IgD-negative memory B cell (primary cell): ENCODE measurements at regions not wholly inside any gene's neighbourhood (a gene's known extent, or its start where the extent isn't known, plus 50 kb on each side); places are given as distances from the start of the nearest gene placed in this dataset.

Experiments
- H3K27ac Mint-ChIP-seq, 3 donors: one replicate each; pipeline ENCODE4 v1.8.0; 2020 to 2022; ENCODE audit warnings: mild to moderate bottlenecking in 3 of 3, mixed read lengths in 3 of 3, moderate library complexity in 1 of 3
- H3K27me3 Mint-ChIP-seq: one replicate; pipeline ENCODE4 v1.8.0; 2021; ENCODE audit warnings: mixed read lengths
- H3K36me3 Mint-ChIP-seq: one replicate; pipeline ENCODE4 v1.8.0; 2020; ENCODE audit warnings: mild to moderate bottlenecking, mixed read lengths
- H3K4me1 Mint-ChIP-seq, 3 donors: one replicate each; pipeline ENCODE4 v1.8.0; 2020 to 2022; ENCODE audit warnings: mixed read lengths in 3 of 3, mild to moderate bottlenecking in 1 of 3
- H3K4me3 Mint-ChIP-seq, 4 donors: one replicate each; pipeline ENCODE4 v1.8.0; 2020 to 2022; ENCODE audit warnings: mild to moderate bottlenecking in 4 of 4, mixed read lengths in 4 of 4, moderate library complexity in 3 of 4
- H3K9me3 Mint-ChIP-seq, 3 donors: one replicate each; pipeline ENCODE4 v1.8.0; 2020 to 2021; ENCODE audit warnings: mixed read lengths in 3 of 3, mild to moderate bottlenecking in 1 of 3

DNA sequence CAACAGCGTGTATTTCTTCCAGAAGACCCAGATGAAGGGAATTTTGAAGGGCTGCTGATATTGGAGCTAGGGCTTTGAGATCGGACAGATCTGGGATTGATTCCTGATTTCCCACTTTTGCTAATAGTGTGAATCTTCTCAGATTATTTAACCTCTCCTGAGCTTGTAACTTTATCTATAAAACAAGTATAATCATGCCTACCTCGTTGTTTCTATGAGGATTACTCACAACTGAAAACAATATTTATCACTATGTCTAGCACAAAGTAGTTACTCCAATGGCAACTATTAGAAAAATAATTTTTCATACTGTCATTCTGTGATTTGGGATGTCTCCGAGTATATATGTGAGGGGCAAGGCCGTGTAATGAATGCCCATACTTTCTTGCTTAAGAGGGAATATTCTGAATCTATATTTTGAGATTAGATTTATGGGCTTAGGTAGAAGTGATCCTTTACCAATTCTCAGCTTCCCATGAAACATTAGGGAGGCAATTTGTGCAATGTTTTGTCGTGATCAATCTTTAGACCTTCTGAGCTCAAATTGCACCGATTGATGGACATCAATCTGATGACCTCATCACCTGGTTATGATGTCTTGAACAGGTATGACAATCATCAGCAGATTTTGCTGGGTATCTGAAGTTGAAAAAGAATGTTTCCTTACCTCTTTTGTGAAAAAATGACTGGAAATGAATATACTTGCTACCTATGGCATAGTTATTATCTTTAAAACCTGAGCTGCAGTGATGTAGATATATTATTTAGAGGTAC is 339.9 kb downstream of the KCNS3 start:
- Mint-ChIP-seq H3K4me3 (no peak overlapping the region), H3K27me3 (peaks cover 2% of the 10 kb centered on the region), H3K9me3 (no peaks in the 10 kb centered on the region), H3K27ac (no peak overlapping the region), H3K36me3 (no peaks in the 10 kb centered on the region), H3K4me1 (no peaks in the 10 kb centered on the region)

DNA sequence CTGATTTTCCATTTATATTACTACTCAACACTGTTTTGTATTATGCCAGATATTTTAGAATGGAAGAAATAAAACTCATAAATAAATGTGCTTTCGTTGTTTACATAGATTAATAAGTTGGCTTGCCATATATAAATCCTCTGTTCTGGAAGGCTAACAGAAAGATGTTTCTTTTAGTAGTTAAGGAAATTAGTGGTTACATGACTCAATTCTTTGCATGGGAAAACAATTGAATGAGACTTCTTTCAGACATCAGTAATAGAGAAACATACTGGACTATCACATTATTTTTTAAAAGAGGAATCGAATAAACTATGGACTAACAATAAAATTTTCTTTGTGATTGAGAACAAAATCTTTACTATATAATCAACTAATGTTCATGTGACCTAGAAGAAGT is 336.5 kb downstream of the KCNS3 start:
- H3K27ac Mint-ChIP-seq, result no peak overlapping the region
- H3K4me1 Mint-ChIP-seq, result no peaks in the 10 kb centered on the region
- H3K27me3 Mint-ChIP-seq, result peaks cover 2% of the 10 kb centered on the region
- no peaks in the 10 kb centered on the region for H3K36me3 Mint-ChIP-seq
- no peak overlapping the region for H3K4me3 Mint-ChIP-seq
- H3K9me3 Mint-ChIP-seq, result no peaks in the 10 kb centered on the region

DNA sequence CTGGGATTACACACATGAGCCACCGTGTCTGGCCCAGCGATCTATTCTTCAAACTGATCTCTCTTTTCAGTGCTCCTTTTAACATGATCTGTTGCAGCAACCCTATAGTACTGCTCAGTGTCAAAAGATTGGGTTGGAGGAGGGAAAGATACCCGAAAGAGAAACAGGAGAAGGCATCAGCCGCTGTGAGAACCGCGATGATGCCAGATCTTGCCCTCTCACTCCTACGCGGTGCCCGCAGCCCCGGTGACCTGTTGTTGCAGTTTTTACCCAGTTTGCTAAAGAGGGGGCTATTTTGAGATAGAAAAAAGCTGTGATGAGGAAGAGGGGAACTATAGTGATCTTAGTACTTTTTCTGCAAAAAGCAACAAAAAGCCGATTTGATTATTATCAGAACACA is 335.5 kb downstream of the KCNS3 start:
- Mint-ChIP-seq H3K9me3 (no peaks in the 10 kb centered on the region), H3K4me1 (no peaks in the 10 kb centered on the region), H3K27me3 (peaks cover 2% of the 10 kb centered on the region), H3K36me3 (no peaks in the 10 kb centered on the region), H3K4me3 (no peak overlapping the region), H3K27ac (no peak overlapping the region)

DNA sequence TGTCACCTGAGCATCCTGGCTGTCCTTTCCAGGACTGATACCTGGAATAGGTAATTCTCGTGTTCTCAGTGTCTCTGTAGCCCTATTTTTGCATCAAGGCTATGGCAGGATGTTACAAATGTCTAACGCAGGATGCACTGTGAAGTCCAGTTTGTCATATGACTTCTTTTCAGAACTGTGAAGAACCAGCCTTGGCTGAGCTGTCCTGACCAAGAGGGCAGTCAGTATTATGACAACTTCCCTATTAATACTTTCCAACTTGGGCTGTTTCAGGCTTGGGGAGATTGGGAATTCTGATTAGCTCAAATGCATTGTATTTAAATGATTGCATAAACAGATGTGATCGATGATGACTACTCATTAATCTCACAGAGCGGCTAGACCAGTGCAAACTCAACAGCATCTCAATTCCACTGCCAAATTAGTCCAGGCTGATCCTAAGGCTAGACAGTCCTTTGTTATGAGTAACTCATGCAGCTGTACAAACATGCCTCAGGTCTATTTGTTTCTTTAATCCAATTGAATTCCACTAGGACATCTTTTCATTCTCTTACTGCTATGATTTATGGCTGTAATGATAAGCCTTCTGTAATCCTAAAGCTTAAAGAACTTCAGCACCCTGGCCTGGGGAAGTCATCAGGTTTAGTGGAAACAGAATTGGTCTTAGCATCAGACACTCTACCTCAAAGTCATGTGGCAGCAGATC is 331.6 kb downstream of the KCNS3 start:
- no peaks in the 10 kb centered on the region for H3K9me3 Mint-ChIP-seq
- H3K4me1 Mint-ChIP-seq, result no peaks in the 10 kb centered on the region
- H3K27me3 Mint-ChIP-seq, result peaks cover 2% of the 10 kb centered on the region
- H3K36me3 Mint-ChIP-seq, result no peaks in the 10 kb centered on the region
- no peak overlapping the region for H3K4me3 Mint-ChIP-seq
- H3K27ac Mint-ChIP-seq, result no peak overlapping the region

DNA sequence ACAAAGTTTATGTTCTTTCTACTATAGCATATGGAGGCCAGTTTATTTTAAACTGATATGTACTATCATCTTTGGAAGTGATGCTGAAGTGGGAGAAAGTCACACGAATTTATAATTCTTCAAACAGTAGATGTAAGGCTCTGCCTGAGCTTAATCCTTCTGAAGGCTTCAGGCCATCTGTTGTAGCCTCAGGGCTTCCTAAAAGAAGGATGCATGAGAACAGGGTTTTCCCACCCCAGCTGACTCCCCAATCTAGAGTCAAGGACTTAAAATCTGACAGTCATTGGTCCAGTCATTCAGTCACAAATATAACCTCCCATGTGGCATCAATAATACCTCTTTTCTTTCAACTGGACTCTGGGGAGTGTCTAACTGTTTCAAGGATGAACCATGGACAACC is 330.5 kb downstream of the KCNS3 start:
- H3K4me3 Mint-ChIP-seq, result no peak overlapping the region
- peaks cover under 1% of the 10 kb centered on the region for H3K27me3 Mint-ChIP-seq
- no peaks in the 10 kb centered on the region for H3K4me1 Mint-ChIP-seq
- peaks cover 0 to 4% (median 0%) of the 10 kb centered on the region in 3 donors for H3K9me3 Mint-ChIP-seq
- no peak overlapping the region for H3K27ac Mint-ChIP-seq
- H3K36me3 Mint-ChIP-seq, result no peaks in the 10 kb centered on the region

DNA sequence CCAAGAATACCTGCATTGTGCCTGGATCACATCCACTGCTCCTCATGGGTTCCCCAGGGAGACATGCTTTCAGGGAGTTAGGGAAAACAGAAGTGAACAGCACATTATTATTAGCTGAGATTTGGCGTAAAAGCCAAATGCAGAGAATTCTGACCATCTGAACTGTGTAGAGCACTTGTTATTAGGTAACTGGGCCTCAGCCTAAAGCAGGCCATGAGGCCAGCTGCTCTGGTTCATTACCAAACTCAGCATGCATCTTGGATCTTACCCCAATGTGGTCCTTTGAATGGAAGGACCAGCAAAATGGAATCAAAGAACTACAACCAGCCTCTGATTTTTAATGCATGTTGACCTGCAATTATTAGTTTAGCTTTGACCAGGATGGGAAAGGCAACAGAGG is 322.3 kb downstream of the KCNS3 start:
- Mint-ChIP-seq H3K27me3 (peaks cover 4% of the 10 kb centered on the region), H3K36me3 (no peaks in the 10 kb centered on the region), H3K9me3 (peaks cover 0 to 4% (median 0%) of the 10 kb centered on the region in 3 donors), H3K27ac (no peak overlapping the region), H3K4me3 (no peak overlapping the region), H3K4me1 (no peaks in the 10 kb centered on the region)

DNA sequence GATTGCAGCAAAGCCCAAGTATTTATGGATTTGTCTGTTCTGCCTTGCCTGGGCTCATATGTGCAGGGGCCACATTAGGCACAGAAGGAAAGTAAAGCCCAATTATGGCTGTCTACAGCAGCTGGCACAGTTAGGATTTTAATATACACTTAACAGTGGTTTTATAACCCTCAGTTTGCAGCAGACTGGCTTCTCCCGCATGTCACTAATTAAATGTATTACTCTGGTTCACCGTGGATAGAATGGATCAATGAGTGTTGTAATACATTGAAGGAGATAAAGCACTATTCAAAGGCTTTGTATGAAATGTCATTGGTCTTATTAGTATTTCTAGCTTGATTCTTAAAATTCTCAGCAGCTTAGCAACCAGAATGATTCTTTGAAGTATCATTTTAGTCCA is 320.2 kb downstream of the KCNS3 start:
- Mint-ChIP-seq H3K36me3 (no peaks in the 10 kb centered on the region), H3K4me3 (no peak overlapping the region), H3K27me3 (peaks cover 5% of the 10 kb centered on the region), H3K9me3 (no peaks in the 10 kb centered on the region), H3K4me1 (no peaks in the 10 kb centered on the region), H3K27ac (no peak overlapping the region)

- Mint-ChIP-seq H3K36me3 (no peaks in the 10 kb centered on the region), H3K4me1 (no peaks in the 10 kb centered on the region), H3K27ac (no peak overlapping the region), H3K4me3 (no peak overlapping the region), H3K9me3 (no peaks in the 10 kb centered on the region), H3K27me3 (peaks cover 6% of the 10 kb centered on the region)
These were observed 315.7 kb downstream of the KCNS3 start for GRCh38 chr2:18194161-18194560.

DNA sequence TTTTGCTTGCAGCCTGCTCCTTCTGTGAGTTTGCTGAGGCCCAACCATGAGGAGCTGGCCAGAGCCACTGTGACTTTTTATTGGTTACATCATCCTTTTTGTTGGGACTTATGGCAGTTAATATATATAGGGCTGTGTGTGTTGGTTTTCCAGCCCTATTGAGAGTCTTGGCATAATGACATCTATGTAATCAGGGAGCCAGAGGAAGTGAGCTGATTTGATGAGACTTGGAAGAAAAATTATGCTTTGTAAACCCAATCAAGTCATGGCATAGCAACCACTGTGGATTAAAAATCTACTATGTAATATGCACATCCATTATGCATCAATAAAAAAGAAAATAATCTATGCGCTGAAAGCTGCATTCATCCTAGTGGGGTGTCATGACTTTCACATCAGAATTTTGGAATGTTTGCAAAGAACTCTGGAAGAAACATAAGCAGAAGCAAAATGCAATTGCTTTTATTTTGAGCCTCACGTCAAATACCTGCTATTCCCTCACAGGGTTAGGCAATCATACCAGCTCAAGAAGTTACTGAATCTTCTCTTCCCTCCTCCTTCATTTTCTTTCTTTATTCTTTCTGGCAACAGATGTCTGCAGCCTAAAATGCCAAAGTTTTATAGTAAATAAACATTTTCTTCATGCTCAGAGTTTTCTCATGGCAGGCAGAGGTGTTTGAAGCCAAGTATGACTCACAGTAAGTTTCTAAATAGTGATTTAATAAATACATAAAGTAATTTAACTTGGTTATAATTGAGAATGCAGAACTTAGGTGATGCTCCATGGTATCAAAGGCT is 308.5 kb downstream of the KCNS3 start:
- Mint-ChIP-seq H3K27me3 (peaks cover 2% of the 10 kb centered on the region), H3K27ac (no peak overlapping the region), H3K9me3 (no peaks in the 10 kb centered on the region), H3K36me3 (no peaks in the 10 kb centered on the region), H3K4me1 (no peaks in the 10 kb centered on the region), H3K4me3 (no peak overlapping the region)

- H3K27ac Mint-ChIP-seq, result no peak overlapping the region
- H3K4me3 Mint-ChIP-seq, result no peak overlapping the region
- H3K4me1 Mint-ChIP-seq, result peaks cover 0 to 1% (median 0%) of the 10 kb centered on the region in 3 donors
- no peaks in the 10 kb centered on the region for H3K36me3 Mint-ChIP-seq
- H3K27me3 Mint-ChIP-seq, result no peaks in the 10 kb centered on the region
- H3K9me3 Mint-ChIP-seq, result no peaks in the 10 kb centered on the region
These were observed 304.4 kb downstream of the KCNS3 start for GRCh38 chr2:18182861-18183260.

DNA sequence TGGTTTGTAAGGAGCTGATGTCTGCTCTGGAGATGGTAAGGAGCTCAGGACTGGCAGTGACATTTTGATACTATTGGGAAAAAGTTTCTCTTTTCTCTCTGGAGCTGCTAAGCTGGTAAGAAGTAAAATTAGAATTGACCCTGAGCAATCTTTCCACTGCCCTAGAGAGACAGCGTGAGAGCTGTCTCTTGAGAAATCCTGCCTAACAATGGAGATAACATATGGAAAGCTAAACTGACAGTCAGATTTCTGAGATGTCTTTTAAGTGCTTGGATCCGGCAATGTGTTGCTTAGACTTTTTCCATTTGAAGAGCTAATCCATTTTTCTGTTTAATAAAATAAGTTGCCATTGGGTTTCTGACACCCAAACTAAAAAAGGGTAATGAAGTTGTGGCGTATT is 302.4 kb downstream of the KCNS3 start:
- Mint-ChIP-seq H3K27ac (no peak overlapping the region), H3K9me3 (no peaks in the 10 kb centered on the region), H3K4me1 (peaks cover 0 to 1% (median 0%) of the 10 kb centered on the region in 3 donors), H3K36me3 (no peaks in the 10 kb centered on the region), H3K4me3 (no peak overlapping the region), H3K27me3 (no peaks in the 10 kb centered on the region)

DNA sequence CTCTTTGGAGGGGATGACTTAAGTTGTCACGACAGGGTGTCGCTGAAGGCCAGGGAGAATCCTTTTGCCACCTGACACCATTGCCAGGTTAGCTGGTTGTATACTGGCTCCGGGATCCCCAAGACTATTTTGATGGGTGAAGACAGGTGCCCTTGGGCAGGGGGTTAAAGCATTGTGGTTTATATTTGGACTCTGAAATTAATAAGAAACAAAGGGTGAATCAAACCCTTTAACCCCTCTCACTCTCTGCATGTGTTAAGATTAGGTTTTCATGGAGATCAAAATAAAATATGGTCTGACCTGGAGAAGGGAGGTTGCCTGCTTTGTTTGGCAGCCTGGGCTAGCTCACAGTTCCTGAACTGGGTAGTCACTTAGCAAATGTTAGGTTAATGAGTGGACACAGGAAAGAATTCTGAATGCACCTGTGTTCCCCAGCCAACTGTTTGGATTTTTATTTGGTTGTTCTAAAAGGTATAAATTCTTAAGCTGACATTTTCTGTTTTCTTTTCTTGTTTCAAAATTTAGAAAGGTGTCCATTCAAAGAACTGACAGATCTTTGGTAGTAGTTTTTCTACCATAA is 301.7 kb downstream of the KCNS3 start:
- Mint-ChIP-seq H3K36me3 (no peaks in the 10 kb centered on the region), H3K9me3 (no peaks in the 10 kb centered on the region), H3K27ac (no peak overlapping the region)

GRCh38 chr2:18178736-18179349 is 300.4 kb downstream of the KCNS3 start:
- Mint-ChIP-seq H3K4me1 (peaks cover 0 to 1% (median 0%) of the 10 kb centered on the region in 3 donors), H3K27me3 (no peaks in the 10 kb centered on the region), H3K36me3 (no peaks in the 10 kb centered on the region), H3K27ac (peak overlapping the region in 1 of 3 donors; percentile 32), H3K9me3 (no peaks in the 10 kb centered on the region), H3K4me3 (no peak overlapping the region)

More for the DNA sequence above, 301.7 kb downstream of the KCNS3 start:
- Mint-ChIP-seq H3K4me3 (no peak overlapping the region), H3K4me1 (peaks cover 0 to 1% (median 0%) of the 10 kb centered on the region in 3 donors), H3K27me3 (no peaks in the 10 kb centered on the region)

DNA sequence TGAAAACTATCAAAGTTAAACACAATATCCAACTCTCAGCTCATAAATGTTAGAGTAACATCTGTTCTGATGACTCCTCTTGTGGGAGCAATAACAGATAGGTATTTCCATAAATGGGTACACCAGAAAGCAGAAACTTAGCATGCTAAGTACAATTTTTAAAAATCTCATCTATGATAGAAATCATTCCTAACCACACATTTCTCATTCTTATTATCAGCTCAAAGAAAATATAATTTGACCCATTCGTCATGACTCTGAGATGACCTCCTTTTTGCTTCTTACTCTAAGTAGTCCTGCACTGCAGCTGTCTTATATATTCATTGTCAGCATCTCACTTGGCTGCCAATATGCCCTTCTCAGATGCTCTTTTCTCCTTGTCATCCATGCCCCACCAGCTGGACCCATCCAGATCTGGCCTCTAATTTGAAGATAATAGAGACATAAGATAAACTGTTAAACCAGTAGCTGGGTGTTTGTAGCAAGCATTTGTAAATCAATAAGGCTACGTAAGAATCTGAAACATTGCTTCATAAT is 298.3 kb downstream of the KCNS3 start:
- Mint-ChIP-seq H3K9me3 (no peaks in the 10 kb centered on the region), H3K27me3 (no peaks in the 10 kb centered on the region), H3K27ac (no peak overlapping the region), H3K36me3 (no peaks in the 10 kb centered on the region), H3K4me3 (no peak overlapping the region), H3K4me1 (peaks cover 0 to 1% (median 0%) of the 10 kb centered on the region in 3 donors)
